SH-SY5Y (cell line): ENCODE measurements at regions not wholly inside any gene's neighbourhood (a gene's known extent, or its start where the extent isn't known, plus 50 kb on each side); places are given as distances from the start of the nearest gene placed in this dataset.

ENCODE experiments used
- GATA2 ChIP-seq: IDR thresholded peaks from 2 replicates; pipeline ENCODE4 v1.6.1; 2011; ENCODE audit warnings: mild to moderate bottlenecking, low read depth, low read length
- GATA3 ChIP-seq: IDR thresholded peaks from 2 replicates; pipeline ENCODE4 v1.6.1; 2011; ENCODE audit warnings: low read depth, mild to moderate bottlenecking, low read length, moderate library complexity

GRCh38 chr13:72122661-72123255 is 255.8 kb upstream of the DACH1 start:
- no peak for TF ChIP-seq GATA2
- TF ChIP-seq GATA3 = no peak

- no peak for TF ChIP-seq GATA2
- TF ChIP-seq GATA3 = no peak
Measured at GRCh38 chr13:72121466-72121865, 254.5 kb upstream of the DACH1 start.

DNA sequence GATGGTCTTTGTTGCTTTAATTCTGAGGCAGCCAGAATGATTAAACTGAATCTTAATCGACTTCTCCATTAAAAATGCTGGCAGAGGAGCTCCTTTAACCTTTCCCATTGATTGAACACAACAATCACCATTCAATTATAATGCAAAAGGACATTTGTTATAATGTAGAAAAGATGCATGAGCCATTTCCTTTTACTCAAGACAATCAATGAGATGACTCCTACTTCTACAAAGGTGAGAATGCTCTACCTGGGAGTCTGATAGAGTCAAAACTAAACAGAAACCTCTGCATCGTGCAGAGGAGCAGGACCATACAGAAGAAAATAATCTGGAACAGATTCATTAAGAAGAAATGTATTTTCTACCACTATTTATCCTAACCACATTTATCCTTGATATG is 253.6 kb upstream of the DACH1 start:
- TF ChIP-seq GATA2 (no peak), GATA3 (no peak)

GRCh38 chr13:72113931-72114330 is 246.9 kb upstream of the DACH1 start:
- no peak for TF ChIP-seq GATA3
- TF ChIP-seq GATA2 = no peak

DNA sequence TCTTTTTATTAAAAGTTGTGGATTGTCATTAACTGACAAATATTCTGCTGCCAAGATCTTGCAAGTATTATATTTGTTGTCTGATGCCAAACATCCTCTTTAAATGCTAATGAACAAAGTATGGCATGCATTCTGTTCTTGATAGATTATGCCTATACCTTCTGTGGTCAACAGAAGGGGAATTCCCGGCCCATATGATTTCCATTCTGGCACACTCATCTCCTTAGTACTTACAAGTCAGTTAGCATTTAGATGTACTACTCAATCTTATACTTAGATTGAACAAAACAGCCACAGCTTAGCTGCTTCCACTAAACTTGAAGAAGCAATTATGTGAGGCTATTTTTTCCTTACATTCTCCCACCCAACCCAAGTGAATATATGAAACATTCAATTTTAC is 246.1 kb upstream of the DACH1 start:
- no peak for TF ChIP-seq GATA3

DNA sequence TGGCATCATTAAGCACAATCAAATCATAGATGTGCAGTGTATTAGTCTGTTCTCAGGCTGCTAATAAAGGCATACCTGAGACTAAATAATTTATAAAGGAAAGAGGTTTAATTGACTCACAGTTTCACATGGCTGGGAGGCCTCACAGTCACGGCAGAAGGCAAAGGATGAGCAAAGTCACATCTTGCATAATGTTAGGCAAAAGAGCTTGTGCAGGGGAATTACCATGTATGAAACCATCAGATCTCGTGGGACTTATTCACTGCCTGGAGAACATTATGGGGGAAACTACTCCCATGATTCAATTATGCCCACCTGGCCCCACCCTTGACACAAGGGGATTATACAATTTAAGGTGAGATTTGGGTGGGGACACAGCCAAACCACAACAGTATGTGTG is 245.2 kb upstream of the DACH1 start:
- no peak for TF ChIP-seq GATA3
- no peak for TF ChIP-seq GATA2

GRCh38 chr13:72109863-72110262 is 242.9 kb upstream of the DACH1 start:
- TF ChIP-seq GATA3 (no peak), GATA2 (no peak)

- TF ChIP-seq GATA3 = no peak
- no peak for TF ChIP-seq GATA2
Measured at GRCh38 chr13:72104656-72105180, 237.7 kb upstream of the DACH1 start.

- TF ChIP-seq GATA3 = peak; percentile 55; the same call in 1 of the 2 replicates
- peak; percentile 64 for TF ChIP-seq GATA2
Measured at GRCh38 chr13:72101768-72102400, 234.9 kb upstream of the DACH1 start.

DNA sequence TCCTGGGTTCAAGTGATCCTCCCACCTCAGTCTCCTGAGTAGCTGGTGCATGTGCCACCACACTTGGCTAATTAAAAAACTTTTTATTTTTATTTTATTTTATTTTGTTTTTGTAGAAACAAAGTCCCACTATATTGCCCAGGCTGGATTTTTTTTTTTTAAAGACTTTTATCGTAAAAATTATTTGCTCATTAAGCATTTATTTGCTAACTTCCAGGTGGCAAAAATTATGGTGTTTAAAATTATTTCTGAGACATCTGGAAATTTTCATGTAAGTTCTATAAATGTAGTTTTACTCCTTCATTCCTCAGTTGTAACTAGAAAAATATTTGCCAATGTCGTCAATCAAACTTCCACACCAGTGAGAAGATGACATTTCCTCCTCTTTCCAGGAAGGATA is 233.3 kb upstream of the DACH1 start:
- TF ChIP-seq GATA3 = no peak
- TF ChIP-seq GATA2 = no peak

DNA sequence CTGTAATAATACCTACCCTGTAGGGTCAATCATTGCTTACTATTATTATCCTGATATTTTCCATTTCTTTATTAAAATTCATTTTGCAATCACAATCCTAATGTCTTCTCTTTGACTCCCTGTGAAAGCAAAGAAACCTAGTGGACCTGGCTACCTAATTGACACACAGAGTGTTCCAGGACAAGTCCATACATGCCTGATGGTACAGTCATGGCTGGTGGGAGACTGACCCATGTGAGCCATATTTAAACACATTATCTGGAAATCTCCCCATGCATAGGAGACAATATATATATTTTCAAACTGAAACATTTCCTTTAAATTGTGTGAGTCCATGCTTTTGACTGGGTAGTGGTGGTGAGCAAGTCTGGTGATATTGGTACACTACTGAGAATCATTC is 230.6 kb upstream of the DACH1 start:
- TF ChIP-seq GATA3 = no peak
- no peak for TF ChIP-seq GATA2

- TF ChIP-seq GATA3 (no peak), GATA2 (no peak)
Measured at GRCh38 chr13:72093262-72093661, 226.3 kb upstream of the DACH1 start.

DNA sequence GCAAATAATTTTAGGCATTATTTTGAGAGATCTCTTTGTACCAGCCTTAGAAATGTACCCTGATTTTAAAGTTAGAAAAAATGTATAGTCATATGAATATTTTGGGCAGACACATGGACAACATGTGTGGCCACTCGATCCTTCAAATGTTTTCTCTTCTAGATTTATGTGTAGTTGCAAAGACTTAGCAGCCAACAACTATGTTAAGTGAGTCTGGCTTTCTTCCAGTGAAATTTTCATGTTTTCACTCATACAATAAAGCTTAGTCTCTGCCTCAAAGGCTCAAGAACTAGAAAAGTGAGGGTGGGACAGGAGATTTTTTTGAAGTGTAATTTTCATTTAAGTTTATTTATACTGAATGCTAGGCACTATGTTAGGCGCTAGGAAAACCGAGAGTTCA is 207.7 kb upstream of the DACH1 start:
- TF ChIP-seq GATA2 (no peak), GATA3 (no peak)

- TF ChIP-seq GATA2 (no peak), GATA3 (no peak)
Measured at GRCh38 chr13:72072261-72072660, 205.3 kb upstream of the DACH1 start.

- TF ChIP-seq GATA2 (no peak), GATA3 (no peak)
Measured at GRCh38 chr13:72071713-72072112, 204.7 kb upstream of the DACH1 start.
